Astrocyte (in vitro differentiated cells and primary cell): ENCODE measurements at regions not wholly inside any gene's neighbourhood (a gene's known extent, or its start where the extent isn't known, plus 50 kb on each side); places are given as distances from the start of the nearest gene placed in this dataset.

ENCODE experiments used
- DNase-seq: peaks from one replicate; pipeline ENCODE4 v3.0.0-alpha.2; 2010; ENCODE audit warnings: low read depth
- FAIRE-seq: peaks from 2 replicates; lab custom pipeline; 2011; peaks lifted over from hg19 to GRCh38; lab: Jason Lieb, UNC
- H2AFZ ChIP-seq: 2 replicates; pipeline ENCODE4 v1.6.0; 2012; ENCODE audit warnings: low read depth, low read length, inconsistent platforms
- H3K27ac ChIP-seq: 2 replicates; pipeline ENCODE4 v1.5.1; 2011; ENCODE audit warnings: low read depth, low read length, inconsistent platforms
- H3K27me3 ChIP-seq: 2 replicates; pipeline ENCODE4 v1.6.0; 2011; ENCODE audit warnings: low read length, inconsistent platforms; ENCODE audit not compliant: insufficient read depth
- H3K36me3 ChIP-seq: 2 replicates; pipeline ENCODE4 v1.5.1; 2011; ENCODE audit warnings: low read length, inconsistent platforms; ENCODE audit not compliant: insufficient read depth
- H3K4me1 ChIP-seq: 2 replicates; pipeline ENCODE4 v1.5.1; 2011; ENCODE audit warnings: low read length, inconsistent platforms; ENCODE audit not compliant: insufficient read depth
- H3K4me2 ChIP-seq: 2 replicates; pipeline ENCODE4 v1.6.0; 2012; ENCODE audit warnings: low read length, inconsistent platforms
- H3K4me3 ChIP-seq: 2 replicates; pipeline ENCODE4 v1.5.1; 2011; ENCODE audit warnings: low read depth, mild to moderate bottlenecking, low read length, inconsistent platforms; ENCODE audit not compliant: insufficient read depth
- H3K79me2 ChIP-seq: 2 replicates; pipeline ENCODE4 v1.6.0; 2012; ENCODE audit warnings: mild to moderate bottlenecking, low read length, inconsistent platforms; ENCODE audit not compliant: insufficient read depth
- H3K9ac ChIP-seq: 2 replicates; pipeline ENCODE4 v1.6.0; 2012; ENCODE audit warnings: mild to moderate bottlenecking, low read length, inconsistent platforms
- H3K9me3 ChIP-seq: 2 replicates; pipeline ENCODE4 v1.5.1; 2012; ENCODE audit warnings: low read depth, mild to moderate bottlenecking, low read length, inconsistent platforms; ENCODE audit not compliant: insufficient read depth
- H4K20me1 ChIP-seq: 2 replicates; pipeline ENCODE4 v1.6.0; 2012; ENCODE audit warnings: low read length, inconsistent platforms; ENCODE audit not compliant: insufficient read depth
- H3K27ac Mint-ChIP-seq: one replicate; pipeline ENCODE4 v1.8.0; 2021; ENCODE audit warnings: mild to moderate bottlenecking, mixed read lengths; ENCODE audit not compliant: unreplicated experiment
- H3K27me3 Mint-ChIP-seq: one replicate; pipeline ENCODE4 v1.8.0; 2021; ENCODE audit warnings: low read depth, mixed read lengths; ENCODE audit not compliant: unreplicated experiment
- H3K36me3 Mint-ChIP-seq: one replicate; pipeline ENCODE4 v1.8.0; 2021; ENCODE audit warnings: low read depth, mixed read lengths; ENCODE audit not compliant: unreplicated experiment
- H3K4me1 Mint-ChIP-seq: one replicate; pipeline ENCODE4 v1.8.0; 2021; ENCODE audit warnings: low read depth, mixed read lengths; ENCODE audit not compliant: unreplicated experiment
- H3K4me3 Mint-ChIP-seq: one replicate; pipeline ENCODE4 v1.8.0; 2021; ENCODE audit warnings: mild to moderate bottlenecking, moderate library complexity, mixed read lengths; ENCODE audit not compliant: unreplicated experiment
- H3K9me3 Mint-ChIP-seq: one replicate; pipeline ENCODE4 v1.8.0; 2021; ENCODE audit warnings: mild to moderate bottlenecking, mixed read lengths; ENCODE audit not compliant: unreplicated experiment
- CTCF ChIP-seq: IDR thresholded peaks from 2 replicates; pipeline ENCODE4 v1.5.1; 2011; ENCODE audit warnings: low read depth, mild to moderate bottlenecking, inconsistent platforms, low read length, moderate library complexity; ENCODE audit not compliant: insufficient read depth
- EZH2 ChIP-seq: IDR thresholded peaks from 2 replicates; pipeline ENCODE4 v1.6.1; 2012; ENCODE audit warnings: mild to moderate bottlenecking, low read length, inconsistent platforms; ENCODE audit not compliant: insufficient read depth

GRCh38 chr10:78541481-78542140 is 507.9 kb downstream of the RPS24 start:
- Histone ChIP-seq H3K4me2 (peak overlapping the region; percentile 38), H3K4me3 (no peak overlapping the region), H2AFZ (peak overlapping the region; percentile 28), H3K27me3 (peaks cover 2% of the 10 kb centered on the region), H3K9me3 (no peaks in the 10 kb centered on the region), H4K20me1 (no peaks in the 10 kb centered on the region), H3K4me1 (peaks cover 39% of the 10 kb centered on the region), H3K9ac (no peak overlapping the region), H3K36me3 (no peaks in the 10 kb centered on the region), H3K79me2 (no peaks in the 10 kb centered on the region), H3K27ac (no peak overlapping the region)
- TF ChIP-seq CTCF (no peak), EZH2 (no peak)
- peak; percentile 59 for DNase-seq
- no peak for FAIRE-seq
- Mint-ChIP-seq H3K4me3 (no peak overlapping the region), H3K4me1 (peaks cover 8% of the 10 kb centered on the region), H3K27me3 (peaks cover 42% of the 10 kb centered on the region), H3K27ac (no peak overlapping the region), H3K9me3 (no peaks in the 10 kb centered on the region), H3K36me3 (no peaks in the 10 kb centered on the region)

- TF ChIP-seq CTCF (no peak), EZH2 (no peak)
- peaks cover 41% of the 10 kb centered on the region for H3K27me3 Mint-ChIP-seq
- H4K20me1 ChIP-seq: no peaks in the 10 kb centered on the region
- H3K79me2 ChIP-seq: no peaks in the 10 kb centered on the region
- H3K4me2 ChIP-seq: peak overlapping the region; percentile 38
- peaks cover 39% of the 10 kb centered on the region for H3K4me1 ChIP-seq
- H3K4me1 Mint-ChIP-seq: peaks cover 8% of the 10 kb centered on the region
- peaks cover under 1% of the 10 kb centered on the region for H3K9me3 Mint-ChIP-seq
- H3K9ac ChIP-seq: no peak overlapping the region
- H3K27me3 ChIP-seq: peaks cover 2% of the 10 kb centered on the region
- H3K36me3 ChIP-seq: no peaks in the 10 kb centered on the region
- H3K27ac Mint-ChIP-seq: no peak overlapping the region
- no peaks in the 10 kb centered on the region for H3K36me3 Mint-ChIP-seq
- no peak overlapping the region for H3K4me3 ChIP-seq
- H3K4me3 Mint-ChIP-seq: no peak overlapping the region
- H2AFZ ChIP-seq: no peak overlapping the region
- DNase-seq: no peak
- FAIRE-seq: no peak
- H3K27ac ChIP-seq: no peak overlapping the region
- H3K9me3 ChIP-seq: no peaks in the 10 kb centered on the region
Observed at GRCh38 chr10:78542141-78542489, 508.5 kb downstream of the RPS24 start.

DNA sequence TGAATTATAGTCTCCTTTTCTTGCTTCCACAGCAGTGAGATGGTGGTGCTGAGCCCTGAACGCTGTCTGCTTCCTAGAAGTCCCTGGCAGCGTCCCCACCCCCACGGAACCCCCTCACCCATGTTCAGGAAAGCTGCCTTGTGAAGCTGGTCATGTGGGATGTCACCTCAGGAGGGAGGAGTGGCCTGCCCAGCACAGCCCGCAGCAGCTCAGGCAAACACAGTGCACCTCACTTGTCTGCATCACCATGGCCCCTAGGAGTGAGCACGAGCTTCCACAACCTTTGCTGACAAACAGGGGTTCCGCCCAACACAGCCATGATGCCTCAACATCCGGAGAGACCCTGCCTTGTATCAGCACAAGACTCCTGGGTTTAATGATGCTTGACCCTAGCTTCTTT is 508.9 kb downstream of the RPS24 start:
- no peak overlapping the region for H3K27ac ChIP-seq

More for the DNA sequence above, 508.9 kb downstream of the RPS24 start:
- peaks cover 42% of the 10 kb centered on the region for H3K27me3 Mint-ChIP-seq
- FAIRE-seq (no peak), DNase-seq (no peak)
- Histone ChIP-seq H3K9me3 (no peaks in the 10 kb centered on the region), H2AFZ (no peak overlapping the region), H4K20me1 (no peaks in the 10 kb centered on the region), H3K27me3 (peaks cover 5% of the 10 kb centered on the region), H3K9ac (no peak overlapping the region), H3K4me2 (no peak overlapping the region), H3K4me1 (peaks cover 39% of the 10 kb centered on the region), H3K36me3 (no peaks in the 10 kb centered on the region), H3K4me3 (no peak overlapping the region), H3K79me2 (no peaks in the 10 kb centered on the region)
- H3K36me3 Mint-ChIP-seq: no peaks in the 10 kb centered on the region
- no peak for TF ChIP-seq EZH2
- TF ChIP-seq CTCF: no peak
- H3K4me1 Mint-ChIP-seq: peaks cover 8% of the 10 kb centered on the region
- peaks cover 4% of the 10 kb centered on the region for H3K9me3 Mint-ChIP-seq
- no peak overlapping the region for H3K27ac Mint-ChIP-seq
- H3K4me3 Mint-ChIP-seq: no peak overlapping the region
